Type B pancreatic cell (in vitro differentiated cells): ENCODE measurements at regions not wholly inside any gene's neighbourhood (a gene's known extent, or its start where the extent isn't known, plus 50 kb on each side); places are given as distances from the start of the nearest gene placed in this dataset.

ENCODE experiments used
- DNase-seq: peaks from one replicate; pipeline ENCODE4 v3.0.0; 2021; ENCODE audit warnings: mixed read lengths; ENCODE audit not compliant: unreplicated experiment; ENCODE audit errors: extremely low spot score
- H3K27ac Mint-ChIP-seq: 2 replicates; pipeline ENCODE4 v1.8.0; 2021; ENCODE audit warnings: mild to moderate bottlenecking, mixed read lengths
- H3K27me3 Mint-ChIP-seq: 2 replicates; pipeline ENCODE4 v1.8.0; 2021; ENCODE audit warnings: mixed read lengths
- H3K36me3 Mint-ChIP-seq: 2 replicates; pipeline ENCODE4 v1.8.0; 2021; ENCODE audit warnings: mixed read lengths
- H3K4me1 Mint-ChIP-seq: one replicate; pipeline ENCODE4 v1.8.0; 2021; ENCODE audit warnings: mixed read lengths; ENCODE audit not compliant: unreplicated experiment
- H3K4me3 Mint-ChIP-seq: 2 replicates; pipeline ENCODE4 v1.8.0; 2021; ENCODE audit warnings: mild to moderate bottlenecking, mixed read lengths
- H3K9me3 Mint-ChIP-seq: 2 replicates; pipeline ENCODE4 v1.8.0; 2021; ENCODE audit warnings: mixed read lengths
- TF ChIP-seq, protein P1 (sequence below): fragments of 200-600 bp; sonication (generic); conservative IDR thresholded peaks from 2 replicates; pipeline ENCODE4 v1.5.0; 2021; ENCODE audit warnings: antibody characterized with exemption, mild to moderate bottlenecking

DNA sequence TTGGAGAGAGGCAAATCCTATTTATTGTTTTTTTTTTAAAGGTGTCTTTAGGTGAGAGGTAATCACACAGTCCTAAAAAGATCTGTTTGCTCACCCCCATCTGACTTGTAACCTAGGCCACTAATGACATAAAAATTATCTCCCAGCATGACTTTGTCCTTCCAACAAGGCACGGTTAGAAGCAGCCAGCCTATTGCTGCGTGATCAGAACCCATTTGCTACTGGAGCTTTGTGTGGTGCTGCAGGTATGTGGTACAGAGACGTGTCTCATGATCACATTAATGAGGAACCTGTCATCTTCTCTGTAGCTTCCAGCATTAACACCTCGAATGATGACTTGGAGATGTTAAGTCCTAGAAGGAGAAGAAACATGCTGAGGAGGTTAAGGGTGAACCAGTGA is 555.8 kb upstream of the TLE4 start:
- peaks cover 16% of the 10 kb centered on the region for H3K4me1 Mint-ChIP-seq
- no peak overlapping the region for H3K4me3 Mint-ChIP-seq
- H3K27me3 Mint-ChIP-seq: no peaks in the 10 kb centered on the region
- TF ChIP-seq, protein P1, sequence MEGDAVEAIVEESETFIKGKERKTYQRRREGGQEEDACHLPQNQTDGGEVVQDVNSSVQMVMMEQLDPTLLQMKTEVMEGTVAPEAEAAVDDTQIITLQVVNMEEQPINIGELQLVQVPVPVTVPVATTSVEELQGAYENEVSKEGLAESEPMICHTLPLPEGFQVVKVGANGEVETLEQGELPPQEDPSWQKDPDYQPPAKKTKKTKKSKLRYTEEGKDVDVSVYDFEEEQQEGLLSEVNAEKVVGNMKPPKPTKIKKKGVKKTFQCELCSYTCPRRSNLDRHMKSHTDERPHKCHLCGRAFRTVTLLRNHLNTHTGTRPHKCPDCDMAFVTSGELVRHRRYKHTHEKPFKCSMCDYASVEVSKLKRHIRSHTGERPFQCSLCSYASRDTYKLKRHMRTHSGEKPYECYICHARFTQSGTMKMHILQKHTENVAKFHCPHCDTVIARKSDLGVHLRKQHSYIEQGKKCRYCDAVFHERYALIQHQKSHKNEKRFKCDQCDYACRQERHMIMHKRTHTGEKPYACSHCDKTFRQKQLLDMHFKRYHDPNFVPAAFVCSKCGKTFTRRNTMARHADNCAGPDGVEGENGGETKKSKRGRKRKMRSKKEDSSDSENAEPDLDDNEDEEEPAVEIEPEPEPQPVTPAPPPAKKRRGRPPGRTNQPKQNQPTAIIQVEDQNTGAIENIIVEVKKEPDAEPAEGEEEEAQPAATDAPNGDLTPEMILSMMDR: no peak
- no peak for DNase-seq
- no peaks in the 10 kb centered on the region for H3K36me3 Mint-ChIP-seq
- no peak overlapping the region for H3K27ac Mint-ChIP-seq
- H3K9me3 Mint-ChIP-seq: no peaks in the 10 kb centered on the region

DNA sequence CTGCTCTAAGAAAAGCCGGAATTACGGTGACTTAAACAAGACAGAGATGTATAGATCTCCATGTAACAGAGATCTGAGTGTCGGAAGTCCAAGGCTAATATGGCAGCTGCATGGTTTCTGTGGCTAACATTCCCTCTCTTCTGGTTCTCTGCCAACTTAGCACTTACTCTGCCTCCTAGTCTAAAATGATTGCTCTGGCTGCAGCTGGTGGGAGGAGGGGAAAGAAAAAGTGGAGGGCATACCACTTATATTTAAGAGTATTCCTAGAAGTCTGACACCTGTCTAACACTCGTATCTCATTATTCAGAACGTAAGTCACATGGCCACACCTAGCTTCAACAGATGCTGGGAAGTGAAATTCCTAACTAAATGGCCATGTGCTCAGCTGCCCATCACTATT is 551.5 kb upstream of the TLE4 start:
- peaks cover 12% of the 10 kb centered on the region for H3K9me3 Mint-ChIP-seq
- TF ChIP-seq, protein P1: no peak
- H3K36me3 Mint-ChIP-seq: no peaks in the 10 kb centered on the region
- H3K4me1 Mint-ChIP-seq: peaks cover 8% of the 10 kb centered on the region
- H3K4me3 Mint-ChIP-seq: no peak overlapping the region
- no peak for DNase-seq
- no peak overlapping the region for H3K27ac Mint-ChIP-seq
- H3K27me3 Mint-ChIP-seq: no peaks in the 10 kb centered on the region

DNA sequence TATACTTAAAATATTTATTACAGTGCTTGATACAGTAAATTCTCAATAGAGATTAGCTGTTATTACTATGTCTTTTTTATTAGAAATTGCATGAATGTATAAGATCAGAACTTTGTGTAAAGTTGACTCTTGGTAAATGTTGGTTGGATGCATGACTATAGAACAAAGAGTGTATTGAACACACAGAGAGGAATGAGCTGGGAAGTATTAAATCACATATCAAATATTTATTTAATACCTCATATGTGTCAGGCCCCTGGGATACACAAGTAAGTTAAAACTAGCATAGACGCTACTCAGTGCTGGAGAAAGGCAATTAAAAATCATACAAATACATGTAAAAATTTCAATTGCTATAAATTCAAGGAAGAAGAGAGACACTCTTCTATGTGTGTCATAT is 550.7 kb upstream of the TLE4 start:
- Mint-ChIP-seq H3K4me1 (peaks cover 1% of the 10 kb centered on the region), H3K27ac (no peak overlapping the region), H3K4me3 (no peak overlapping the region), H3K36me3 (no peaks in the 10 kb centered on the region), H3K9me3 (peaks cover 12% of the 10 kb centered on the region), H3K27me3 (no peaks in the 10 kb centered on the region)
- TF ChIP-seq, protein P1: no peak
- no peak for DNase-seq

DNA sequence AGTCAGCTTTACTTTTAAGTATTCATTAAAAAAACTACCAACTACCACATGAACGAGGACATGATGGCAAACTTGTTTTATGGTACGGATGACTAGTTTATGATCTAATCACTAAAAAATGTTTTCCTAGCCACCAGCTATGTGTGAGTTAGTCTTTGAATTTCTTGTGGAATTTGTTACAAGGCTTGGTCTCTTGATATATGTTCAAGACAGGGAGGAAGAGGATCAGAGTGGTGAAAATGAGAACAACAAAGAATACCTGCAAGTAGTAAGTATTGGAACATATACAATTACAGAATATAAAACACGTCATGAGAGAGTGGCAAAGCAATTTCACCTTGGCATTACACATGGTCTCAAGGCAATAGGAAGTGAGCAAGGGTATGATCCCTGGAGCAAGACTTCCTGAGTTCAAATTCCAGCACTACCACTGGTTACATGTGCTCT is 548.6 kb upstream of the TLE4 start:
- Mint-ChIP-seq H3K9me3 (peaks cover 12% of the 10 kb centered on the region), H3K27ac (peak overlapping the region; percentile 57), H3K27me3 (no peaks in the 10 kb centered on the region), H3K36me3 (peaks cover 3% of the 10 kb centered on the region), H3K4me1 (peaks cover 9% of the 10 kb centered on the region), H3K4me3 (peak overlapping the region; percentile 10)
- TF ChIP-seq, protein P1: no peak
- no peak for DNase-seq

DNA sequence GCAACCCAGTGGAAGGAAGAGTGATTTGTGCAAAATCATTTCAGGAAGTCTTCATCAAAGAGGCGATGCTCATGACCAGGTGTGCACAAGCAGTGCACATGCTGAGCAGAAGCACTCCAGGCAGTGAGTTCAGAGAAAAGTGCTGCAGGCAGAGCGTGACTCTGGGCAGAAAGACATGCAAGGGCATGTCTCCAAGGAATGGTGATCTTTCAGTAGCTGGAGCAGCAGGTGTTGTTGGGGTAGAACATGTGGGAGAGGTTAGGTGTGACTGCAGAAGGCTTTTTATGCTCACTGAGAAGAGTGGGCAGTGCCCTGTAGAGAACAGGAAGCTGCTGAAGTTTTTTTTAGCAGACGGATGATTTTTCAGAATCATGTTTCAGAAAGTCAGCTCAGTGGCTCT is 545.4 kb upstream of the TLE4 start:
- peaks cover 3% of the 10 kb centered on the region for H3K36me3 Mint-ChIP-seq
- peaks cover 9% of the 10 kb centered on the region for H3K4me1 Mint-ChIP-seq
- no peaks in the 10 kb centered on the region for H3K27me3 Mint-ChIP-seq
- TF ChIP-seq, protein P1: no peak
- peak overlapping the region; percentile 80 for H3K27ac Mint-ChIP-seq
- peak overlapping the region; percentile 53 for H3K4me3 Mint-ChIP-seq
- peaks cover 12% of the 10 kb centered on the region for H3K9me3 Mint-ChIP-seq
- no peak for DNase-seq

DNA sequence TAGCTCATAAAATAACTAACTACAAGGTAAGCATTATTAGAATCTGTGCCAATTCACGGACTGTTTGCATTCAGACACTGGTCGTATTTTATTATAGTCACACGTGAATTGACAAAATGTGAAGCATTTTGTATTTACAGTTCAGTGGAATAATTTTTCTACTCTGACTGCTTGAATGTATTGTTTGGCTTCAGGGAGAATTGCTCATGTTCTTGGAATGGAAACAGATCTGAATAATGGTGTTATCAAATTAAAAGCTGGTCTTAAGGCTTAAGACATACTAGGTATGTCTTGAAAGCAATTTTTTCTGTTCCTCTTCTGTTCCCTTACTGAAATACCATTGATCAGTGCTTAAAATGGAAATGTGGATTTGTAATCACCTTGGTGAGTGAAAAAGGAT is 543.7 kb upstream of the TLE4 start:
- Mint-ChIP-seq H3K4me3 (no peak overlapping the region), H3K36me3 (peaks cover 3% of the 10 kb centered on the region), H3K9me3 (peaks cover 2% of the 10 kb centered on the region), H3K27me3 (no peaks in the 10 kb centered on the region), H3K4me1 (peaks cover 9% of the 10 kb centered on the region), H3K27ac (no peak overlapping the region)
- no peak for DNase-seq
- TF ChIP-seq, protein P1: no peak
